ENCODE measurements at regions not wholly inside any gene's neighbourhood (a gene's known extent, or its start where the extent isn't known, plus 50 kb on each side); places are given as distances from the start of the nearest gene placed in this dataset.

DNA sequence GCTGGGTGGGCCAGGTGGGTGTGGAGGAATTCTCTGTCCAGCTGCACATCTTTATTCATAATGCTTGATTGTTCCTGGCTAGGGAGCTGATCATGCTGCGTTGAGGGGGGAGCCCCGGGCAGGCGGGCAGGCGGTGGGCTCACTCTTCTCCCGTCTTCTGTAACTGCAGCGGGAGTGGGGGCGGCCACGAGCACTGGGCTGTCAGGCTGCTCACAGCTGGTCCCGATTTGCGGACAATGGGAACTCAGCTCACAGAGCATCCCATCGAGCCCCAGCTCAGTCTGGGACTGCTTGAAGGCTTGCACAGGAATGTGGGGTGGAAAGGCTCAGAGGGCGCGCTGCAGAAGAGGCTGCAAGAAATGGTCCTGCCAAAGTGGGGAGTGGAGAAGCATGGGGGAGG is 63.8 kb downstream of the EFNB1 start:
- no peak overlapping the region for H3K4me3 ChIP-seq (ENCODE audit: low read length)
- TF ChIP-seq, protein P1, sequence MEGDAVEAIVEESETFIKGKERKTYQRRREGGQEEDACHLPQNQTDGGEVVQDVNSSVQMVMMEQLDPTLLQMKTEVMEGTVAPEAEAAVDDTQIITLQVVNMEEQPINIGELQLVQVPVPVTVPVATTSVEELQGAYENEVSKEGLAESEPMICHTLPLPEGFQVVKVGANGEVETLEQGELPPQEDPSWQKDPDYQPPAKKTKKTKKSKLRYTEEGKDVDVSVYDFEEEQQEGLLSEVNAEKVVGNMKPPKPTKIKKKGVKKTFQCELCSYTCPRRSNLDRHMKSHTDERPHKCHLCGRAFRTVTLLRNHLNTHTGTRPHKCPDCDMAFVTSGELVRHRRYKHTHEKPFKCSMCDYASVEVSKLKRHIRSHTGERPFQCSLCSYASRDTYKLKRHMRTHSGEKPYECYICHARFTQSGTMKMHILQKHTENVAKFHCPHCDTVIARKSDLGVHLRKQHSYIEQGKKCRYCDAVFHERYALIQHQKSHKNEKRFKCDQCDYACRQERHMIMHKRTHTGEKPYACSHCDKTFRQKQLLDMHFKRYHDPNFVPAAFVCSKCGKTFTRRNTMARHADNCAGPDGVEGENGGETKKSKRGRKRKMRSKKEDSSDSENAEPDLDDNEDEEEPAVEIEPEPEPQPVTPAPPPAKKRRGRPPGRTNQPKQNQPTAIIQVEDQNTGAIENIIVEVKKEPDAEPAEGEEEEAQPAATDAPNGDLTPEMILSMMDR (conservative IDR thresholded peaks at IDR 0.05; ENCODE audit: low read length): no peak
- DNase-seq (ENCODE audit: low read depth): no peak

DNA sequence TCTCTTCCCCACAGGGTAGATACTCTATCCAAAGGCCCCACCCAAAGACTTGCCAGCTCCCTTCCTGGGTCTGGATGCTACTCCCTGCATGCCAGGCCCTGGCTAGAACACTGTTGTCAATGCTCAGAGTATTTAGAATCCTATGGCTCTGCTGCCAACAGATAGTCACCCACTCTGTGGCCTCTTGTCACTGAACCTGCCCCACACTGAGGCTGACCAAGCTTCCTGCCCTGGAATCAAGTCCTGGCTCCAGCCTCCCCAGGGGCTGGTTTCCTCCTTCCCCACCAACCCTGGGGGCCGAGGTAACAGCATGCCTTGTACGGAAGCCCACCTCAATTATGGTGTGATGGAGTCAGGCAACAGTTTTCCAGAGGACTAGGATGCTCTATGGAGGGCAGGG is 63.3 kb downstream of the EFNB1 start:
- no peak overlapping the region for H3K4me3 ChIP-seq (ENCODE audit: low read length)
- TF ChIP-seq, protein P1 (conservative IDR thresholded peaks at IDR 0.05; ENCODE audit: low read length): no peak
- no peak for DNase-seq (ENCODE audit: low read depth)
